ENCODE measurements at regions not wholly inside any gene's neighbourhood (a gene's known extent, or its start where the extent isn't known, plus 50 kb on each side); places are given as distances from the start of the nearest gene placed in this dataset.
A peak's percentile ranks its signal among the peaks of the same experiment; 100 is the strongest.

- Histone ChIP-seq H3K9me3 (ENCODE audit: control insufficient read depth in 4 of 4, low read length in 3 of 4) (no peaks in the 10 kb centered on the region), H3K4me3 (ENCODE audit: low read depth in 1 of 3, low read length in 3 of 3) (peak overlapping the region; percentile 21 to 49 (median 45)), H3K9ac (ENCODE audit: low read depth in 1 of 2, low read length in 2 of 2) (peak overlapping the region in 1 of 2 donors; percentile 21), H3K27me3 (ENCODE audit: control insufficient read depth in 4 of 4, insufficient read depth in 4 of 4, low read length in 3 of 4) (no peaks in the 10 kb centered on the region), H3K4me1 (ENCODE audit: control insufficient read depth in 4 of 4, insufficient read depth in 4 of 4, low read length in 3 of 4) (peaks cover 0 to 4% (median 3%) of the 10 kb centered on the region in 4 donors), H3K27ac (ENCODE audit: low read depth in 1 of 2, low read length in 2 of 2) (no peak overlapping the region), H3K36me3 (ENCODE audit: control insufficient read depth in 4 of 4, insufficient read depth in 3 of 4, low read depth in 1 of 4, low read length in 3 of 4) (no peaks in the 10 kb centered on the region)
- 49% methylated on average over 1 of the region's 1 CpG for WGBS
- no peak for DNase-seq (ENCODE audit: low spot score)
- TF ChIP-seq TAF1 (conservative IDR thresholded peaks at IDR 0.05) (no peak), FOXA2 (IDR thresholded peaks at IDR 0.05) (no peak), JUND (IDR thresholded peaks at IDR 0.05) (no peak), YY1 (IDR thresholded peaks at IDR 0.05) (no peak), EGR1 (IDR thresholded peaks at IDR 0.05; ENCODE audit: low read depth in 2 of 2) (no peak), MAX (IDR thresholded peaks at IDR 0.05) (no peak)
Observed at GRCh38 chr1:95994643-95995042, 726.9 kb upstream of the PTBP2 start.

DNA sequence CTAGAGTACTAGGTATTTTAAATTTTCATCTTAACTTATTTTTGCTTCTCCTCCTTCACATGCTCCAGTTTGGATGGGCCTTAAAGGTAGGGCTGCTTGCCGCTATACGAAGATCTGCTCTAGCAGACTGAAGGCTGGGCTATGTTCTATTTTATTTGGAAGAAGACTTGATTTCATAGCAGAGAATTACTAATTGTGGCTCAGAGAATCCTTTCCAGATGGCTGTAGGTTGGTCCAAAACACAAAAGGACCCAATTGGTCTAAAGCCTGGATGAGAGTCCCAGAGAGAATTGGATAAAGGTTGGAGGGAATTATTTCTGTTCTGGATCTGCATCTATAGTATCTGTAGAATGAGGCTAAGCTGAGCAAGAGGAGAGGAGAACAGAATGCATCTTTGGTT, 719.4 kb upstream of the PTBP2 start:
- H3K4me1 ChIP-seq (ENCODE audit: control insufficient read depth in 4 of 4, insufficient read depth in 4 of 4, low read length in 3 of 4) = no peaks in the 10 kb centered on the region
- H3K9me3 ChIP-seq (ENCODE audit: control insufficient read depth in 4 of 4, low read length in 3 of 4) = no peaks in the 10 kb centered on the region
- DNase-seq (ENCODE audit: low spot score) = no peak
- no peaks in the 10 kb centered on the region for H3K27me3 ChIP-seq (ENCODE audit: control insufficient read depth in 4 of 4, insufficient read depth in 4 of 4, low read length in 3 of 4)
- WGBS = 97% methylated on average over 2 of the region's 2 CpGs
- H3K36me3 ChIP-seq (ENCODE audit: control insufficient read depth in 4 of 4, insufficient read depth in 3 of 4, low read depth in 1 of 4, low read length in 3 of 4) = no peaks in the 10 kb centered on the region
- no peak overlapping the region for H3K27ac ChIP-seq (ENCODE audit: low read depth in 1 of 2, low read length in 2 of 2)
- TF ChIP-seq CTCF (IDR thresholded peaks at IDR 0.05; ENCODE audit: low read depth, low read length, missing input control) (no peak), TAF1 (conservative IDR thresholded peaks at IDR 0.05) (no peak), HNF4A (conservative IDR thresholded peaks at IDR 0.05) (no peak), FOXA1 (IDR thresholded peaks at IDR 0.05) (no peak), JUND (IDR thresholded peaks at IDR 0.05) (no peak), RXRA (IDR thresholded peaks at IDR 0.05) (no peak)
- TF ChIP-seq, protein P1, sequence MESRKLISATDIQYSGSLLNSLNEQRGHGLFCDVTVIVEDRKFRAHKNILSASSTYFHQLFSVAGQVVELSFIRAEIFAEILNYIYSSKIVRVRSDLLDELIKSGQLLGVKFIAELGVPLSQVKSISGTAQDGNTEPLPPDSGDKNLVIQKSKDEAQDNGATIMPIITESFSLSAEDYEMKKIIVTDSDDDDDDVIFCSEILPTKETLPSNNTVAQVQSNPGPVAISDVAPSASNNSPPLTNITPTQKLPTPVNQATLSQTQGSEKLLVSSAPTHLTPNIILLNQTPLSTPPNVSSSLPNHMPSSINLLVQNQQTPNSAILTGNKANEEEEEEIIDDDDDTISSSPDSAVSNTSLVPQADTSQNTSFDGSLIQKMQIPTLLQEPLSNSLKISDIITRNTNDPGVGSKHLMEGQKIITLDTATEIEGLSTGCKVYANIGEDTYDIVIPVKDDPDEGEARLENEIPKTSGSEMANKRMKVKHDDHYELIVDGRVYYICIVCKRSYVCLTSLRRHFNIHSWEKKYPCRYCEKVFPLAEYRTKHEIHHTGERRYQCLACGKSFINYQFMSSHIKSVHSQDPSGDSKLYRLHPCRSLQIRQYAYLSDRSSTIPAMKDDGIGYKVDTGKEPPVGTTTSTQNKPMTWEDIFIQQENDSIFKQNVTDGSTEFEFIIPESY (IDR thresholded peaks at IDR 0.05) = no peak
- H3K9ac ChIP-seq (ENCODE audit: low read depth in 1 of 2, low read length in 2 of 2) = no peak overlapping the region
- H3K4me3 ChIP-seq (ENCODE audit: low read depth in 1 of 3, low read length in 3 of 3) = no peak overlapping the region

- Histone ChIP-seq H3K9ac (ENCODE audit: low read depth in 1 of 2, low read length in 2 of 2) (no peak overlapping the region), H3K4me3 (ENCODE audit: low read depth in 1 of 3, low read length in 3 of 3) (no peak overlapping the region), H3K36me3 (ENCODE audit: control insufficient read depth in 4 of 4, insufficient read depth in 3 of 4, low read depth in 1 of 4, low read length in 3 of 4) (no peaks in the 10 kb centered on the region), H3K27ac (ENCODE audit: low read depth in 1 of 2, low read length in 2 of 2) (no peak overlapping the region), H3K9me3 (ENCODE audit: control insufficient read depth in 4 of 4, low read length in 3 of 4) (no peaks in the 10 kb centered on the region), H3K27me3 (ENCODE audit: control insufficient read depth in 4 of 4, insufficient read depth in 4 of 4, low read length in 3 of 4) (no peaks in the 10 kb centered on the region), H3K4me1 (ENCODE audit: control insufficient read depth in 4 of 4, insufficient read depth in 4 of 4, low read length in 3 of 4) (no peaks in the 10 kb centered on the region)
- 73% methylated on average over 9 of the region's 9 CpGs for WGBS
- no peak for DNase-seq (ENCODE audit: low spot score)
- TF ChIP-seq, protein P2, sequence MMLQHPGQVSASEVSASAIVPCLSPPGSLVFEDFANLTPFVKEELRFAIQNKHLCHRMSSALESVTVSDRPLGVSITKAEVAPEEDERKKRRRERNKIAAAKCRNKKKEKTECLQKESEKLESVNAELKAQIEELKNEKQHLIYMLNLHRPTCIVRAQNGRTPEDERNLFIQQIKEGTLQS (IDR thresholded peaks at IDR 0.05) = no peak
- TF ChIP-seq, protein P1 (IDR thresholded peaks at IDR 0.05) = no peak
- TF ChIP-seq MAX (IDR thresholded peaks at IDR 0.05) (no peak), RXRA (IDR thresholded peaks at IDR 0.05) (no peak), HNF4G (IDR thresholded peaks at IDR 0.05) (no peak), FOXA2 (IDR thresholded peaks at IDR 0.05) (no peak), YY1 (IDR thresholded peaks at IDR 0.05) (no peak), SP1 (IDR thresholded peaks at IDR 0.05) (no peak), TAF1 (conservative IDR thresholded peaks at IDR 0.05) (no peak), HNF4A (conservative IDR thresholded peaks at IDR 0.05) (no peak), CTCF (IDR thresholded peaks at IDR 0.05; ENCODE audit: low read depth, low read length, missing input control) (no peak), FOXA1 (IDR thresholded peaks at IDR 0.05) (no peak), GABPA (IDR thresholded peaks at IDR 0.05 in 1 of 2, conservative IDR thresholded peaks at IDR 0.05 in 1 of 2) (no peak), JUND (IDR thresholded peaks at IDR 0.05) (no peak), RAD21 (IDR thresholded peaks at IDR 0.05) (no peak)
Observed at GRCh38 chr1:96002969-96003964, 718.3 kb upstream of the PTBP2 start.

Measured in liver (tissue), 8 donors.